Activated CD4-positive, alpha-beta T cell treated with anti-CD3 and anti-CD28 coated beads, Interleukin-2, amount 50 U/mL, for 16 hours (primary cell): ENCODE measurements at regions not wholly inside any gene's neighbourhood (a gene's known extent, or its start where the extent isn't known, plus 50 kb on each side); places are given as distances from the start of the nearest gene placed in this dataset.
A peak's percentile ranks its signal among the peaks of the same experiment; 100 is the strongest.
"Not testable (repeated sequence)": the region's sequence is repeated elsewhere in the genome, so short reads cannot be mapped to it uniquely, and the experiment has no call there.

Source experiments
- DNase-seq: peaks from one replicate; pipeline ENCODE4 v3.0.0-alpha.2; 2020

- DNase-seq = not testable (repeated sequence)
These were observed 364.9 kb downstream of the FOXD4L5 start for GRCh38 chr9:64920147-64920546.

- DNase-seq = not testable (repeated sequence)
These were observed 396.4 kb downstream of the FOXD4L5 start for GRCh38 chr9:64888643-64889042.

GRCh38 chr9:64870594-64870993 lies 414.4 kb downstream of the FOXD4L5 start:
- peak; percentile 7 for DNase-seq
